ENCODE measurements at regions not wholly inside any gene's neighbourhood (a gene's known extent, or its start where the extent isn't known, plus 50 kb on each side); places are given as distances from the start of the nearest gene placed in this dataset.

- intact Hi-C loops (cut with DNase I), result no loop called here
- Histone ChIP-seq H3K9me3 (no peaks in the 10 kb centered on the region), H3K27me3 (no peaks in the 10 kb centered on the region), H3K4me3 (no peak overlapping the region), H3K4me1 (no peaks in the 10 kb centered on the region), H3K36me3 (no peaks in the 10 kb centered on the region), H3K27ac (no peak overlapping the region)
- 79 to 82% methylated on average over 3 of the region's 3 CpGs for WGBS, 2 donors
- DNase-seq, result no peak
- TF ChIP-seq POLR2A (IDR thresholded peaks at IDR 0.05), result no peak
- TF ChIP-seq POLR2AphosphoS5 (IDR thresholded peaks at IDR 0.05), result no peak
- no peak for TF ChIP-seq CTCF (IDR thresholded peaks at IDR 0.05)
- TF ChIP-seq EP300 (IDR thresholded peaks at IDR 0.05), result no peak
Observed at GRCh38 chr4:20049889-20050288, 201.8 kb upstream of the SLIT2 start.

GRCh38 chr4:20046931-20047677 lies 204.6 kb upstream of the SLIT2 start:
- H3K4me1 ChIP-seq, result no peaks in the 10 kb centered on the region
- intact Hi-C loops (cut with DNase I), result no loop called here
- DNase-seq, result no peak
- TF ChIP-seq POLR2A (IDR thresholded peaks at IDR 0.05), result no peak
- no peak for TF ChIP-seq CTCF (IDR thresholded peaks at IDR 0.05)
- no peak for TF ChIP-seq POLR2AphosphoS5 (IDR thresholded peaks at IDR 0.05)
- no peak for TF ChIP-seq EP300 (IDR thresholded peaks at IDR 0.05)
- H3K27me3 ChIP-seq, result no peaks in the 10 kb centered on the region
- H3K4me3 ChIP-seq, result no peak overlapping the region
- no peaks in the 10 kb centered on the region for H3K36me3 ChIP-seq
- H3K27ac ChIP-seq, result no peak overlapping the region
- 82 to 84% methylated on average over 3 of the region's 3 CpGs for WGBS, 2 donors
- no peaks in the 10 kb centered on the region for H3K9me3 ChIP-seq

- Histone ChIP-seq H3K27me3 (no peaks in the 10 kb centered on the region), H3K27ac (no peak overlapping the region)
- intact Hi-C loops (cut with DNase I), result no loop called here
Observed at GRCh38 chr4:20046179-20046578, 205.5 kb upstream of the SLIT2 start.

GRCh38 chr4:20044966-20045365 lies 206.7 kb upstream of the SLIT2 start:
- Histone ChIP-seq H3K4me3 (no peak overlapping the region), H3K4me1 (no peaks in the 10 kb centered on the region), H3K27me3 (no peaks in the 10 kb centered on the region), H3K9me3 (no peaks in the 10 kb centered on the region), H3K36me3 (no peaks in the 10 kb centered on the region), H3K27ac (no peak overlapping the region)
- TF ChIP-seq EP300 (IDR thresholded peaks at IDR 0.05) (no peak), POLR2AphosphoS5 (IDR thresholded peaks at IDR 0.05) (no peak), CTCF (IDR thresholded peaks at IDR 0.05) (no peak), POLR2A (IDR thresholded peaks at IDR 0.05) (no peak)
- WGBS, 2 donors, result 87 to 89% methylated on average over 3 of the region's 3 CpGs
- no peak for DNase-seq
- intact Hi-C loops (cut with DNase I), result no loop called here

More at GRCh38 chr4:20046179-20046578, 205.5 kb upstream of the SLIT2 start:
- no peak overlapping the region for H3K4me3 ChIP-seq
- H3K4me1 ChIP-seq, result no peaks in the 10 kb centered on the region
- TF ChIP-seq POLR2AphosphoS5 (IDR thresholded peaks at IDR 0.05) (no peak), POLR2A (IDR thresholded peaks at IDR 0.05) (no peak), EP300 (IDR thresholded peaks at IDR 0.05) (no peak), CTCF (IDR thresholded peaks at IDR 0.05) (no peak)
- H3K36me3 ChIP-seq, result no peaks in the 10 kb centered on the region
- DNase-seq, result no peak
- WGBS, 2 donors, result 59 to 79% methylated on average over 4 of the region's 4 CpGs
- no peaks in the 10 kb centered on the region for H3K9me3 ChIP-seq

- DNase-seq, result no peak
- Histone ChIP-seq H3K9me3 (no peaks in the 10 kb centered on the region), H3K4me1 (no peaks in the 10 kb centered on the region), H3K27ac (no peak overlapping the region), H3K27me3 (no peaks in the 10 kb centered on the region), H3K4me3 (no peak overlapping the region), H3K36me3 (no peaks in the 10 kb centered on the region)
- no peak for TF ChIP-seq CTCF (IDR thresholded peaks at IDR 0.05)
- TF ChIP-seq POLR2A (IDR thresholded peaks at IDR 0.05), result no peak
- TF ChIP-seq EP300 (IDR thresholded peaks at IDR 0.05), result no peak
- TF ChIP-seq POLR2AphosphoS5 (IDR thresholded peaks at IDR 0.05), result no peak
- WGBS, 2 donors, result 59 to 72% methylated on average over 2 of the region's 2 CpGs
- intact Hi-C loops (cut with DNase I), result no loop called here
Observed at GRCh38 chr4:20044502-20044911, 207.2 kb upstream of the SLIT2 start.

All from sigmoid colon (tissue), 6 donors.